Prostate gland (tissue), 2 donors: ENCODE measurements at regions not wholly inside any gene's neighbourhood (a gene's known extent, or its start where the extent isn't known, plus 50 kb on each side); places are given as distances from the start of the nearest gene placed in this dataset.

Source experiments
- DNase-seq: peaks from one replicate; pipeline ENCODE4 v3.0.0-alpha.2; 2019; ENCODE audit warnings: low spot score
- H3K27ac ChIP-seq, 2 donors: fragments of 200-600 bp; sonication (generic); 2 replicates each; pipeline ENCODE4 v1.5.1; 2017 to 2019
- H3K27me3 ChIP-seq: fragments of 200-600 bp; sonication (generic); replicated peaks from 2 replicates; pipeline ENCODE4 v1.5.1; 2019; ENCODE audit not compliant: insufficient read depth
- H3K36me3 ChIP-seq, 2 donors: fragments of 200-600 bp; sonication (generic); 1 replicate in 1 of 2; 2 replicates in 1 of 2; pipeline versions ENCODE4 v1.5.1 to v1.8.1; 2017 to 2019
- H3K4me1 ChIP-seq: fragments of 200-600 bp; sonication (generic); replicated peaks from 2 replicates; pipeline ENCODE4 v1.5.1; 2019
- H3K4me3 ChIP-seq, 2 donors: fragments of 200-600 bp; sonication (generic); 2 replicates each; pipeline ENCODE4 v1.5.1; 2017 to 2019
- H3K9me3 ChIP-seq: fragments of 200-600 bp; sonication (generic); 2 replicates; pipeline ENCODE4 v1.5.1; 2017
- CTCF ChIP-seq, 4 experiments: fragments of 200-600 bp in 2 of 4; fragments of 450-650 bp in 2 of 4; sonication (generic) in 2 of 4; IDR thresholded peaks; 1 replicate in 3 of 4; 2 replicates in 1 of 4; pipeline ENCODE4 v1.5.1; 2016 to 2019; ENCODE audit warnings: antibody characterized with exemption in 4 of 4, mild to moderate bottlenecking in 2 of 4, moderate library complexity in 2 of 4
- POLR2A ChIP-seq: fragments of 450-650 bp; IDR thresholded peaks from one replicate; pipeline ENCODE4 v1.6.1; 2016; ENCODE audit warnings: antibody characterized with exemption, mild to moderate bottlenecking
- POLR2AphosphoS5 ChIP-seq: sonication (generic); formaldehyde crosslinking; IDR thresholded peaks from one replicate; pipeline ENCODE4 v1.6.1; 2017; ENCODE audit warnings: antibody characterized with exemption
- WGBS: methylation state at CpG from one replicate; pipeline ENCODE4 v1.1.5; 2018; 5-methylcytosine and 5-hydroxymethylcytosine counted together
- intact Hi-C: fragments of 100-400 bp; cut with DNase I; formaldehyde crosslinking; loops from one replicate; pipeline ENCODE4 v1.14.2; 2022

GRCh38 chr2:156158808-156159207 lies 173.7 kb downstream of the NR4A2 start:
- intact Hi-C loops = no loop called here

GRCh38 chr2:156157670-156158069 lies 174.9 kb downstream of the NR4A2 start:
- Histone ChIP-seq H3K27ac (no peak overlapping the region), H3K4me1 (no peaks in the 10 kb centered on the region), H3K36me3 (no peaks in the 10 kb centered on the region), H3K9me3 (no peaks in the 10 kb centered on the region), H3K4me3 (no peak overlapping the region), H3K27me3 (no peaks in the 10 kb centered on the region)
- TF ChIP-seq POLR2AphosphoS5 = no peak
- TF ChIP-seq POLR2A = no peak
- no peak for TF ChIP-seq CTCF (IDR thresholded peaks at IDR 0.05)
- DNase-seq = no peak
- WGBS = 48% methylated on average over 1 of the region's 1 CpG
- intact Hi-C loops = no loop called here

More at GRCh38 chr2:156158808-156159207, 173.7 kb downstream of the NR4A2 start:
- Histone ChIP-seq H3K27ac (no peak overlapping the region), H3K9me3 (no peaks in the 10 kb centered on the region), H3K27me3 (no peaks in the 10 kb centered on the region), H3K36me3 (no peaks in the 10 kb centered on the region), H3K4me3 (no peak overlapping the region), H3K4me1 (no peaks in the 10 kb centered on the region)
- no peak for DNase-seq
- TF ChIP-seq POLR2A = no peak
- no peak for TF ChIP-seq POLR2AphosphoS5
- no peak for TF ChIP-seq CTCF (IDR thresholded peaks at IDR 0.05)
- WGBS = 58% methylated on average over 2 of the region's 2 CpGs

GRCh38 chr2:156156580-156156979 lies 175.9 kb downstream of the NR4A2 start:
- DNase-seq = no peak
- no peaks in the 10 kb centered on the region for H3K4me1 ChIP-seq
- TF ChIP-seq CTCF (IDR thresholded peaks at IDR 0.05) = peak in 3 of 4 experiments; percentile 10 to 47 (median 40)
- no peak for TF ChIP-seq POLR2AphosphoS5
- intact Hi-C loops = no loop called here
- H3K27ac ChIP-seq = no peak overlapping the region
- WGBS = 40% methylated on average over 2 of the region's 2 CpGs
- no peaks in the 10 kb centered on the region for H3K36me3 ChIP-seq
- H3K27me3 ChIP-seq = no peaks in the 10 kb centered on the region
- H3K4me3 ChIP-seq = no peak overlapping the region
- H3K9me3 ChIP-seq = no peaks in the 10 kb centered on the region

GRCh38 chr2:156155319-156155718 lies 177.2 kb downstream of the NR4A2 start:
- no peaks in the 10 kb centered on the region for H3K27me3 ChIP-seq
- no peak overlapping the region for H3K4me3 ChIP-seq
- no peak overlapping the region for H3K27ac ChIP-seq
- no peaks in the 10 kb centered on the region for H3K36me3 ChIP-seq
- WGBS = 94% methylated on average over 3 of the region's 3 CpGs
- no peak for DNase-seq
- intact Hi-C loops = no loop called here
- no peaks in the 10 kb centered on the region for H3K4me1 ChIP-seq
- no peaks in the 10 kb centered on the region for H3K9me3 ChIP-seq
- TF ChIP-seq CTCF (IDR thresholded peaks at IDR 0.05) (no peak), POLR2A (no peak), POLR2AphosphoS5 (no peak)

GRCh38 chr2:156151351-156151750 lies 181.2 kb downstream of the NR4A2 start:
- WGBS = 79% methylated on average over 1 of the region's 1 CpG
- no peaks in the 10 kb centered on the region for H3K9me3 ChIP-seq
- no peaks in the 10 kb centered on the region for H3K27me3 ChIP-seq
- no peak for DNase-seq
- no peak overlapping the region for H3K27ac ChIP-seq
- no peak for TF ChIP-seq CTCF (IDR thresholded peaks at IDR 0.05)
- no peak for TF ChIP-seq POLR2A
- H3K4me3 ChIP-seq = no peak overlapping the region
- intact Hi-C loops = no loop called here
- no peaks in the 10 kb centered on the region for H3K4me1 ChIP-seq
- no peaks in the 10 kb centered on the region for H3K36me3 ChIP-seq
